Left hindlimb (tissue), 1 donor: ENCODE measurements at regions not wholly inside any gene's neighbourhood (a gene's known extent, or its start where the extent isn't known, plus 50 kb on each side); places are given as distances from the start of the nearest gene placed in this dataset.

Experiments used
- DNase-seq: peaks from one replicate; pipeline ENCODE4 v3.0.0-alpha.2; 2018

- no peak for DNase-seq
These were observed 57.3 kb upstream of the PJA2 start for GRCh38 chr5:109467058-109467457.
